GM19452 (cell line): ENCODE measurements at regions not wholly inside any gene's neighbourhood (a gene's known extent, or its start where the extent isn't known, plus 50 kb on each side); places are given as distances from the start of the nearest gene placed in this dataset.
"Not testable (repeated sequence)": the region's sequence is repeated elsewhere in the genome, so short reads cannot be mapped to it uniquely, and the experiment has no call there.

ENCODE experiments used
- ATAC-seq: cut with Tn5 transposase; IDR thresholded peaks from one replicate; pipeline ENCODE4 v1.9.1; 2021; ENCODE audit not compliant: unreplicated experiment

- ATAC-seq, result no peak
Observed at GRCh38 chr22:47370448-47371262, 608.2 kb downstream of the TBC1D22A start.

GRCh38 chr22:47369431-47370015 is 607.1 kb downstream of the TBC1D22A start:
- ATAC-seq, result no peak

DNA sequence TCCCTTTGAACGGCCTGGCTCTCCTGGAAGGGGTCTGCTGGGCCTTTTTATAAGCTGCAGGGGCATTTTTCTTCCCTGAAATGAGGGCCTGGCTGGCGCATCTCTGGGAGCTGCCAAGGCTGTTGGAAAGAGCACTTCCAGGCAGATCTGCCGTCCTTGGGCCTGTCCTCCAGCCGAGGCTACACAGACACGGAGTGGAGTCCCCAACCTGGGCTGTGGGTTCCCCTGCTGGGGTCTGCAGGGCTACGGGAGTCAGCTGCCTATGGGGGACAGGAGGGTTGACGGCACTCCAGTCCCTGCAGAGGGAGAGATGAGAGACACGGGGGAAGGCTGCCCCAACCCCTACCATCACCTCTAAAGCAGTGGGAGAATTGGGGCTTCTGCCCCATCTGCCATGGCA is 606.6 kb downstream of the TBC1D22A start:
- ATAC-seq, result no peak

DNA sequence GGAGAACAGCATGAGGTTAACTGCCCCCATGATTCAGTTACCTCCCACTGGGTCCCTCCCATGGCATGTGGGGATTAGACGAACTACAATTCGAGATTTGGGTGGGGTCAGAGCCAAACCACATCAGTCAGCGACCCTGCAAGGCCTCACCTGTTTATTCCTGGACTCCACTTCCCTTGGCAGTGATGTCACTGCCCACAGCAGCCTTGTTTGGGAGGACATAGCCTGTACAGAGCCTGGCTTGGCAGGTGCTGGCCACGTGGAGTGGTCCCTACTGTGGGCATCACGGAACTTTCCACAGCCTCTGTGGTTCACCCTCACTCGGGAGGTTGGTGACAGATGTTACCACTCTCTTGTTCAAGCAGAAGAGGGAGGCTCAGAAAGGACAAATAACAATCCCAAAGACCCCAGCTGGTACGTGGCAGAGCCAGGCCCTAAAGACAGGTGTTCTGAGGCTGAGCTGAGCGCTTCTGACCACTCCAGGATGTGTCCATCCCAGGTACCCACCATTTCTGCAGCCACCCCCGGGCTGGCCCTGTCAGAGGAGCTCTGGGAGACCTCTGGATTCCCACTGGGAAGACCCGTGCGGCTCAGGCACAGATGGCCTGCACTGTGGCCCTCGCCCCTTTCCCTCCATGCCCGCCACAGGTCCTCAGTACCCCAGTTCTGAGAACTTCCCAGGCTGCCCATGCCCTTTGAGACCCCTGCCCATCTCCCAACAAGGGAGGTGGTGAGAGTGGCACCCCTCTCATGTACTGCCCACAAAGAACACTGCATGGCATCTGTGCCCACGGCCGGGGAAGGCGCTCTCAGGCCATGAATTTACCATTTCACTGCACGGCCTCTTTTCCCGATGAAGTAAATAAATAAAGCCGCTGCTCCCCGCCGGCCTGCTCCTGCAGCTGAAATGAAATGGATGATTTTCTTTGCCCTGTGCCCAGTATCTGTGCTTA is 605.8 kb downstream of the TBC1D22A start:
- ATAC-seq, result no peak

DNA sequence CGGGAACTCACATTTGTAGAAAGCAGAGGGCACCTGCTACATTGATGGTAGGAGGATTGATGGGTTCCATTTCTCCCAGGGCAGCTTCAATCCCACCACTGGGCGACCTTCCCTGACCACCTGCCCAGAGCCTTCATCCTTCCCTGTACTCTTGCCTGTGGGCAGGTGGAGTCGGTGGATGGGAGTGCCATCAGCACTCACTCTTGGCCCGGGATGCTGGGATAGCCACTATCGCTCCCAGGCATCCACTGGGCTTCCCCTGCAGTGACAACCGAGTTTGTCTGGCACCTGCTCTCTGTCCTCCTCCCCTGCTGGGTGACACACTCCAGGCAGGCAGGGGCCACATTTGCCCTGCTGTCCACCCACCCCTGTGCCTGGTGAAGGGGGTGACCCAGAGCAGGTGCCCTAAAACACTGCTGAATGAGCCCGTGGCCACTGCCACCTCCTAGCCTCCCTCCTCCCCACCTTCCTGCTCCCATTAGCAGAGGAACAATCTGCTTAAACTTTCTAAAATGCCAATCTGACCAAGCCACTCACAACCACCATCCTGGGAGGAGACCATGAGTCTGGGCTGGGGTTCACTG is 604.7 kb downstream of the TBC1D22A start:
- ATAC-seq, result no peak

DNA sequence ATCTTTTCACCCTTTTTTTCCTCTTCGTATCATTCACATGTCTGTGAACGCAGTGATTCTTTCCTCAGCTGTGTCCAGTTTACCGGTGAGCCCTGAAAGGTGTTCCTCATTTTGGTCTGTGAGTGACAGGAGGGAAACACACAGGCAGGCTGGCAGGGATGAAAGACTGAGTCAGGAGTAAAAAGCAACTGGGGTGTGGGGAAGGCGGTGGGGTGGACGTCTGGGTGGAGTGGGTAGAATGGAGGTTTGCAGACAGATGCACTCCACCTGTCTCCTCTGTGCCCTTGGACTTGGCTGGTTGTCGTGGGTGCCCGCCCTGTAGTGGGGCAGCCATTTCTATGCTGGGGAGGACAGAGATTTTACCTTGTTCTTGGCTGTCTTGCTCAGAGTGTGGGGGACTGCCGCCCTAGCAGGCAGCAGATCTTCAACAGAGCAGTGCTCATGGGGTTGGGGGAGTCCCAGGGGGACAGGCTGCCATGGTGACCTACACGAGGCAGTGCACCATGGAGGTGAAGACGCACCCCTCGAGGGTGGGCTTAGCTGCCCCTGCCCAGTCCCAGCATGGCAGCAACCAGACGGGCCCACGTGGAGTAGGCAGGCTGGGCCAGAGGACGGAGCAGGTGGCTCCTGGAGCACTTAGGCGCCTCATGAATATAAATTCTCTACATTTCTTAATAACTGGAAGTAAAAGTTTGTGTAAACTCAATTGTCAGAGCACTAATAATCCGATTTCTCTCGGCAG is 603.7 kb downstream of the TBC1D22A start:
- ATAC-seq, result no peak

GRCh38 chr22:47361247-47361646 is 598.8 kb downstream of the TBC1D22A start:
- ATAC-seq, result no peak

DNA sequence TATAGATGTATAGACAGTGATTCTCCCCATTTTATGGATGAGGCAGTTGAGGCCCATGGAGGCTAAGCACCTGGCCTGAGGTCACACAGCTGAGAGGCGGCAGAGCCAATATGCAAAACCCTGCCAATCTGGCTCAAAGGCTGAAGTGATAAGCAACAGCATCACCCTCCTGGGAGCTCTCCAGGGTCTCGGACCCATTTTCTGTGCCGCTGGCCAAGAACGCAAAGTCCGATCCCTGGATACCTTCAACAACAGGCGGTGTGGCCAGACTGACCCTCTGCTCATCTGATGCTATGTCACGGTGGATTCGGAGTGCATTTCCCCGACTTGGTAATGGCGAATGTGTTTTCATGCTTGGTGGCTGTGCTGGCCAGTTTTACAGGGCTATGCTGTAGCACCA is 595.0 kb downstream of the TBC1D22A start:
- no peak for ATAC-seq

GRCh38 chr22:47357086-47357485 is 594.6 kb downstream of the TBC1D22A start:
- no peak for ATAC-seq

- no peak for ATAC-seq
Observed at GRCh38 chr22:47356511-47357011, 594.1 kb downstream of the TBC1D22A start.

DNA sequence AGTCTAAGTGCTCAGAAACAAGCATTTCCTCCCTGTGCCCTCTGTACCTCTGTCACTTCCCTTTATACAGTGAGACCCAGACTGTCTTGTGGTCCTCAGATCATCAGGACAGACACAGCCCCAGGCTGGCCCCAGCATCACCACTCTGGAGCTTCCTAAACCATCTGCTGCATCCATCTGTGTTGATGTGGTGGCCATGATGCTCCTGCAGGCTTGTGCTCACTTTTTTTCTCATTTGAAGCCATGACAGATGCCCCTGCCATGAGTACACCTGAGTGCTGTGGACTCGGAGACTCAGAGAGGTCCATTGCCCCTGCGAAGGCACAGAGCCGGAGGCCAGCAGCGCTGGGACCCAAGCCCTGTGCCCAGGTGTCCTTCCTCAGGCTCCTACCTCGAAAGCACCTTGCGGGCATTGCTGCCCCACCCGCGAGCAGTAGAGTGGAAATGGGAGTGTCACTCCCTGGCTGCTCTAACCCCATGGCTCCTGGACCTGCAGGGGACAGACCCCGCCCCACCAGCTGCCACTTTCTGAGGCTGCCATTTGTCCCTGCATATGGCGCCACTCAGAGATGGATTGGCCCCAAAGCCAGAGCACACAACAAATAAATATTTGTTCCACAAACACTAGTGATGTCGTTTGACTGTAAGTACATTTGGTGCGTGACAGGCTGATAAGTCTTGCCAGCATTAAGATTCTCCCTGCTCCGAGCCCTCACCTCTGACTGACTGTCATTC is 593.5 kb downstream of the TBC1D22A start:
- ATAC-seq, result no peak

DNA sequence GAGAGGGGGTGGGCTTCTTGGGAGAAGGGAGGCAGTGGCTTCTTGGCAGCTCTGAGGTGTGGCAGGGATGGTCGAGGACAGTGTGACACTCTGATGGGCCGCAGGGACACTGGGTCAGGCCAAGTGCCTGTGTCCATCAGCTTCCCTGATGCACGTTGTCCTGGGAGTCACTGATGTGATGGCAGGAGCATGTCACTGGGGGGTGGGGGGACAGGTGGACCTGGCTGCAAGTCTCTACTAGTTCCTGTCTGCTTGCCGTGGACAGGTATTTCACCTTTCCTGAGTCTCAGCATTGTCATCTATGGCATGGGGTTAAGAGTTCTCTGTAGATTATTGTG is 592.9 kb downstream of the TBC1D22A start:
- no peak for ATAC-seq

- no peak for ATAC-seq
Observed at GRCh38 chr22:47354668-47355387, 592.4 kb downstream of the TBC1D22A start.

GRCh38 chr22:47352920-47353700 is 590.7 kb downstream of the TBC1D22A start:
- ATAC-seq, result no peak

GRCh38 chr22:47351836-47352579 is 589.6 kb downstream of the TBC1D22A start:
- ATAC-seq, result no peak

GRCh38 chr22:47346287-47346686 is 583.8 kb downstream of the TBC1D22A start:
- not testable (repeated sequence) for ATAC-seq

DNA sequence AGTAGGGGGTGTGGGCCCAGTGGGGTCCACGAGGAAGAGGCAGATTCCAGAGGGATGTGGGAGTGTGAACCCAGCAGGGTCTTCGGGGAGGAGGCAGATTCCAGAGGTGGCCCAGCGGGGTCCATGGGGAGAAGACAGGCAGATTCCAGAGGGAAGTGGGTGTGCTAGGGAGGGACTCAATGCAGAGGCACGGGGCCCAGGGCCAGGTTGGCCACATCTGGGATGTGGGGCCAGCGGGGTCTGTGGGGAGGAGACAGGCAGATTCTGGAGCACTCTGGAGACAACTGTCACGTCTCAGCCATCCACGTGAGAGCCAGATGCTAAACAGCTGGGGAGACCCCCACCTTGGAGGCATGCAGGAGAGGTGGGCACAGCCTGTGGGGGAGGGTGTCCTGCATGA is 582.6 kb downstream of the TBC1D22A start:
- ATAC-seq, result no peak

DNA sequence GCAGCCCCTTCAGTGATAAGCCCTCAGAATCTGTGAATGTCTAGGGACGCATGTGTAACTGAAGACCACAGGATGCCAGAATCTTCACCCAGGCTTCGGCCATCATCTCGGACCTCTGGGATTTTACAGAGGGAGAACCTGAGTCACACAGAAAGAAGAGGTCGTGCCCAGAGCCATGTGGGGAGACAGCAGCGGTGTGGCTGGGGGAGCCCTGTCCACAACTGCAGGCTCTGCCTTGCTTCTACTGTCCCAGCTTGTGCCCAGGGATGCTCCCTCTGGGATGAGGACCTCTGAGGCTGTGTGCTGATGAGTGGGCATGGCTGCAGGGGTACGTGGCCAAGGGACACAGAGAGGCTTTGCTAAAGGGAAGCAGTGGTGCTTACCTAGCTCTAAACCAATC is 582.0 kb downstream of the TBC1D22A start:
- no peak for ATAC-seq
